ENCODE measurements at regions not wholly inside any gene's neighbourhood (a gene's known extent, or its start where the extent isn't known, plus 50 kb on each side); places are given as distances from the start of the nearest gene placed in this dataset.

DNA sequence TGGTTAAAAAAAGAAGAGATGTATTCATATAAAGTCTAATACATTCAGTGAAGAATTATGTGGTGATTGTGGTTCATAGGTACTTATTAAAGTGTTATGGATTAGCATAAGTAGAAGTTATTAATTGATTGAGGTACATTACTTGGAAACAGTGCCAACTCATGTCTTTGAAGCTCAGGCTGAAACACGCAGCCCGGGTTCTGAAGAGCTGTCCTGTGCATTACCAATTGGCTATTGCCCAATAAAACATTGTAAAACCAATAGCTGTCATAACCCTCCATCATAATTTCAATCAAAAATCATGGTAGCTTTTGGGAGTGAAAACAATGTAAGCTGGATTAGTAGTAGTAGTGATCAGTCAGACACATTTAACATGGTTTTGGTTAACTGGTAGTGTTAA, 560.1 kb downstream of the MCTP2 start:
- TF ChIP-seq, protein P1, sequence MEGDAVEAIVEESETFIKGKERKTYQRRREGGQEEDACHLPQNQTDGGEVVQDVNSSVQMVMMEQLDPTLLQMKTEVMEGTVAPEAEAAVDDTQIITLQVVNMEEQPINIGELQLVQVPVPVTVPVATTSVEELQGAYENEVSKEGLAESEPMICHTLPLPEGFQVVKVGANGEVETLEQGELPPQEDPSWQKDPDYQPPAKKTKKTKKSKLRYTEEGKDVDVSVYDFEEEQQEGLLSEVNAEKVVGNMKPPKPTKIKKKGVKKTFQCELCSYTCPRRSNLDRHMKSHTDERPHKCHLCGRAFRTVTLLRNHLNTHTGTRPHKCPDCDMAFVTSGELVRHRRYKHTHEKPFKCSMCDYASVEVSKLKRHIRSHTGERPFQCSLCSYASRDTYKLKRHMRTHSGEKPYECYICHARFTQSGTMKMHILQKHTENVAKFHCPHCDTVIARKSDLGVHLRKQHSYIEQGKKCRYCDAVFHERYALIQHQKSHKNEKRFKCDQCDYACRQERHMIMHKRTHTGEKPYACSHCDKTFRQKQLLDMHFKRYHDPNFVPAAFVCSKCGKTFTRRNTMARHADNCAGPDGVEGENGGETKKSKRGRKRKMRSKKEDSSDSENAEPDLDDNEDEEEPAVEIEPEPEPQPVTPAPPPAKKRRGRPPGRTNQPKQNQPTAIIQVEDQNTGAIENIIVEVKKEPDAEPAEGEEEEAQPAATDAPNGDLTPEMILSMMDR (IDR thresholded peaks at IDR 0.05; ENCODE audit: borderline replicate concordance, control extremely low read depth, extremely low read depth, insufficient read depth, missing control alignments), result no peak
- DNase-seq (ENCODE audit: low spot score), result no peak

DNA sequence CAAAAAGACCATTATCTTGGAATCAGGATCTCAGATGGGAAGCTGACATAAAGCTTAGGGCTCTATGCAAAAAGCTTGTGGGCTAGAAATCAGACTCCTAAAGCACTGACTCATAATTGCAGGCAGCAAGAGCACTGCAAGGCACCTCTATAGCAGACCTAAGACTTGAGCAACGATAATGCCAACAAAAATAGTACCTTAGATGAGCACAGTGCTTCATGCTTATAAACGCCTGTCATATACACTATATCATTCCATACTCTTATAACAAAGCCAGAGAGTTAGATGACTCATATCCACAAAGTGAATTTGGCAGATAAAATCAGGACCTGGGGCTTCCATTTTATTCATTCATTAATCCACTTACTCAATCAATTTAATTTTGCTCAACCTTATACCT, 560.8 kb downstream of the MCTP2 start:
- TF ChIP-seq, protein P1 (IDR thresholded peaks at IDR 0.05; ENCODE audit: borderline replicate concordance, control extremely low read depth, extremely low read depth, insufficient read depth, missing control alignments), result no peak
- DNase-seq (ENCODE audit: low spot score), result no peak
- in situ Hi-C loops (cut with MboI; ENCODE audit: low sequenced_read_pairs, unreplicated experiment), result no loop called here

More for the DNA sequence above, 560.1 kb downstream of the MCTP2 start:
- in situ Hi-C loops (cut with MboI; ENCODE audit: low sequenced_read_pairs, unreplicated experiment), result no loop called here

DNA sequence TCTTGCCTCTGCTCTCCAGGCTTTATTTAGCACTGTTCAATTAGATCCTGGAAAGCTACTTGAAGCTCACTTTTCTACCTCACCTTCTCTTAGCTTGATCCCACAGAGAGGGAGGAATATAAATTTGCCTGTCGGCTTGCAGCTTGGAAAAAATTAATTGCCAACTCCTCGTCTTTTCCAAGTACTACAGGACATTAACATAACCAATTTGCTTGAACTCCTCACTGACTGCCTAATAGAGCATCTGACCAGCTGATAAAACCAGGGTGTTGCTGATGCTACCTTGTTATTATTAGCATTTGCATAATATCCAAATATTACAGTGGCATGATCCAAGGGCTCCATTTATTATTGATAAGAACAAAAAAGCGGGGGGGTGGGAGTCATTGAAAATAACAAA, 561.8 kb downstream of the MCTP2 start:
- in situ Hi-C loops (cut with MboI; ENCODE audit: low sequenced_read_pairs, unreplicated experiment), result no loop called here
- no peak for DNase-seq (ENCODE audit: low spot score)
- TF ChIP-seq, protein P1 (IDR thresholded peaks at IDR 0.05; ENCODE audit: borderline replicate concordance, control extremely low read depth, extremely low read depth, insufficient read depth, missing control alignments), result no peak

DNA sequence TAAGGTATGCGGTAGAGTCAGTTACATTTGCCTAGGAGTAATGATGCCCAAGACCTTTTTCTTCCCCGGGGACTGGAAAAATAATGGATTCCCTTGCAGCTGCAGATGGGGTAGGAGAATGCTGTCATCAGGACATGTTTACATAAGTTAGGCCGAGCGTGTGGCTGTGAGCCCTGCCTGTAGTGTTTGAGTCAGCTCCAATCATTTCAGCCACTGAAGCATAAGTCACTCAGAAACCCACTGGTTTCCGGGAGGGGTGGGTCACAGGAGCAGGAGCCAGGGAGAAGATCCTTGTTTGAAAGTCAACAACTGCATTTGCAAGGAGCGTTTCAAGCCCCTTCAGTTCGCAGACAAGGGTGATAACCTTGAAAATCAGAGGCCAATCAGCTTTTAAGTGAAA, 562.3 kb downstream of the MCTP2 start:
- TF ChIP-seq, protein P1 (IDR thresholded peaks at IDR 0.05; ENCODE audit: borderline replicate concordance, control extremely low read depth, extremely low read depth, insufficient read depth, missing control alignments), result no peak
- no peak for DNase-seq (ENCODE audit: low spot score)
- in situ Hi-C loops (cut with MboI; ENCODE audit: low sequenced_read_pairs, unreplicated experiment), result no loop called here

DNA sequence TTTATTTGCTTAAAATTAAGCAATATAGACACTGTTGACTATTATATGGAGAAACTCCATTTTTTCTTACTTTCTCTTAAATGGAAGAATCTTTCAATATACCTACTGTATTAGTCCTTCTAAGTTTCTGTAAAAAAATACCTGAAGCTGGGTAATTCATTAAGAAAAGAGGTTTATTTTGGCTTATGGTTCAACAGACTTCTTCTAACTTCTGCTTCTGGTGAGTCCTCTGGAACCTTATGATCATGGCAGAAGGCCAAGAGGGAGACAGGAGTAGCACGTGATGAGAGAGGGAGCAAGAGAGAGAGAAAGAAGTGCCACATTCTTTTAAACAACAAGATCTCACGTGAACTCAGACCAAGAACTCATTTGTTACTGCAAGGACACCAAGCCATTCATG, 573.3 kb downstream of the MCTP2 start:
- in situ Hi-C loops (cut with MboI; ENCODE audit: low sequenced_read_pairs, unreplicated experiment), result no loop called here
- DNase-seq (ENCODE audit: low spot score), result no peak

DNA sequence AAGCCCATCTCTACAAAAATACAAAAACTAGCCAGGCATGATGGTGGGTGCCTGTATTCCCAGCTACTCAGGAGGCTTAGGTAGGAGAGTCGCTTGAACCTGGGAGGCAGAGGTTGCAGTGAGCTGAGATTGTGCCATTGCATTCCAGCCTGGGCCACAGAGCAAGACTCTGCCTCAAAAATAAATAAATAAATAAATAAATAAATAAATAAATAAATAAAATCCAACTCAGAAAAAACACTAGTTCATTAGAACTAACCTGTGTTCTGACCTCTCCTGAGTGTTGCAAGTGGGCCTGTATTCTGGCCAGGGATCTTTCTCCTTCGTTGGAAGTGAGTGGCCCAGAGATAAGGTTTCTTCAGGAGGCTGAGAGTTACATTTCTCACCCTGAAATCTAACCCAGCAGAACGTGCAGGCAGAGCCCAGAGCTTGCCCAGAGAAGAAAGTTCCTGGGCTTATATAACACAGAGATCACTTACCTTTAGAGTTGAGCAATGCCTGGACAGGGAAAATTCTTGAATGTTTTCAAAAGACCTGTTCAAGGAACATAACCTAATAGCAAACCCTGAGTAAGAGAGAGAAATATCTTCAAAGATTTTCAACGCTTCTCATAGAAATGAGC, 583.9 kb downstream of the MCTP2 start:
- no peak for DNase-seq (ENCODE audit: low spot score)
- in situ Hi-C loops (cut with MboI; ENCODE audit: low sequenced_read_pairs, unreplicated experiment), result no loop called here
- TF ChIP-seq, protein P1 (IDR thresholded peaks at IDR 0.05; ENCODE audit: borderline replicate concordance, control extremely low read depth, extremely low read depth, insufficient read depth, missing control alignments), result no peak

More for the DNA sequence above, 573.3 kb downstream of the MCTP2 start:
- TF ChIP-seq, protein P1 (IDR thresholded peaks at IDR 0.05; ENCODE audit: borderline replicate concordance, control extremely low read depth, extremely low read depth, insufficient read depth, missing control alignments), result no peak
